Urothelium cell line (cell line): ENCODE measurements at regions not wholly inside any gene's neighbourhood (a gene's known extent, or its start where the extent isn't known, plus 50 kb on each side); places are given as distances from the start of the nearest gene placed in this dataset.

Source experiments
- DNase-seq: peaks from one replicate; pipeline ENCODE4 v3.0.0; 2011; ENCODE audit warnings: low spot score, mixed read lengths
- FAIRE-seq: peaks from 2 replicates; lab custom pipeline; 2011; peaks lifted over from hg19 to GRCh38; lab: Jason Lieb, UNC

GRCh38 chr16:50425044-50425443 is 56.3 kb upstream of the BRD7 start:
- no peak for FAIRE-seq

GRCh38 chr16:50422926-50423325 is 54.1 kb upstream of the BRD7 start:
- DNase-seq (no peak), FAIRE-seq (no peak)

More at GRCh38 chr16:50425044-50425443, 56.3 kb upstream of the BRD7 start:
- no peak for DNase-seq

- DNase-seq (no peak), FAIRE-seq (no peak)
Observed at GRCh38 chr16:50419116-50419515, 50.3 kb upstream of the BRD7 start.
